Natural killer cell treated with Interleukin-12 subunit alpha and Interleukin-12 subunit beta and Interleukin-15 and Interleukin-18, amount 100 ng/mL, for 72 hours (primary cell): ENCODE measurements at regions not wholly inside any gene's neighbourhood (a gene's known extent, or its start where the extent isn't known, plus 50 kb on each side); places are given as distances from the start of the nearest gene placed in this dataset.

Experiments used
- ATAC-seq, 2 donors: fragments of 150-1000 bp; cut with Tn5 transposase in 1 of 2; sonication (Bioruptor Pico), chemical (Tn5 transposase) in 1 of 2; 2 replicates each; pipeline ENCODE4 v1.10.0; 2021
- DNase-seq: peaks from one replicate; pipeline ENCODE4 v3.0.0; 2022; ENCODE audit warnings: low spot score
- H3K27ac Mint-ChIP-seq, 2 donors: 1 replicate in 1 of 2; 2 replicates in 1 of 2; pipeline ENCODE4 v1.8.0; 2022; ENCODE audit warnings: mixed read lengths in 2 of 2, mild to moderate bottlenecking in 1 of 2, moderate library complexity in 1 of 2
- H3K27me3 Mint-ChIP-seq, 2 donors: 1 replicate in 1 of 2; 2 replicates in 1 of 2; pipeline ENCODE4 v1.8.0; 2022; ENCODE audit warnings: mixed read lengths in 2 of 2
- H3K36me3 Mint-ChIP-seq: one replicate; pipeline ENCODE4 v1.8.0; 2022; ENCODE audit warnings: mixed read lengths
- H3K4me1 Mint-ChIP-seq, 2 donors: 1 replicate in 1 of 2; 2 replicates in 1 of 2; pipeline ENCODE4 v1.8.0; 2022; ENCODE audit warnings: low read depth in 2 of 2, mixed read lengths in 2 of 2, mild to moderate bottlenecking in 1 of 2
- H3K4me3 Mint-ChIP-seq: one replicate; pipeline ENCODE4 v1.8.0; 2022; ENCODE audit warnings: mixed read lengths
- H3K9me3 Mint-ChIP-seq: 2 replicates; pipeline ENCODE4 v1.8.0; 2022; ENCODE audit warnings: mixed read lengths

GRCh38 chr2:15788830-15789229, 151.5 kb upstream of the MYCN start:
- Mint-ChIP-seq H3K27ac (no peak overlapping the region), H3K4me1 (no peaks in the 10 kb centered on the region), H3K4me3 (no peak overlapping the region), H3K36me3 (no peaks in the 10 kb centered on the region), H3K9me3 (peaks cover 4% of the 10 kb centered on the region), H3K27me3 (peaks cover 0 to 2% of the 10 kb centered on the region in 2 donors)
- DNase-seq, result no peak
- no peak for ATAC-seq

- DNase-seq, result no peak
- Mint-ChIP-seq H3K27ac (no peak overlapping the region), H3K4me1 (no peaks in the 10 kb centered on the region), H3K4me3 (no peak overlapping the region), H3K27me3 (peaks cover 0 to 2% of the 10 kb centered on the region in 2 donors), H3K9me3 (peaks cover 4% of the 10 kb centered on the region), H3K36me3 (no peaks in the 10 kb centered on the region)
- ATAC-seq, result no peak
Observed at GRCh38 chr2:15789381-15790062, 150.8 kb upstream of the MYCN start.

DNA sequence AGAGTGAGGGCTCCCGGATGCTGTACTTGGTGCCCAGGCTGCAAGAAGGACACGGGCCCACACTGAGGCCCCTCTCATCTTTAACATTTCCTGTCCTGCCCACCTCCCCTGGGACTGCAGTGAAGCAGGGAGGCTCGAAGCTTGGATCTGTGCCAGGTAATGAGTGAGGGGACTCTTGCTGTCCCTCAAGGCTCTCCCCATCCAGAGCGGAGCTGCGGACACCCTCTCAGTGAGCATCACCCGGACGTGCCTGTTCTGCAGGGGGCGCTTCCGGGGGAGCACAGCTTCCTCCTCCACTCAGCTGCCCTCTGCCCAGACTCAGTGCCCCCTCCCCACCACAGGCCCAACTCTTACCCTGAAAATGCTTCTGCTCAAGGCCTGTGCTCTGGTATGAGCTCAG, 150.0 kb upstream of the MYCN start:
- H3K4me1 Mint-ChIP-seq, result no peaks in the 10 kb centered on the region
- H3K27me3 Mint-ChIP-seq, result peaks cover 0 to 2% of the 10 kb centered on the region in 2 donors
- peaks cover 4% of the 10 kb centered on the region for H3K9me3 Mint-ChIP-seq
- no peak overlapping the region for H3K4me3 Mint-ChIP-seq
- ATAC-seq, result peak in 1 of 2 donors; percentile 11
- no peak for DNase-seq
- H3K36me3 Mint-ChIP-seq, result no peaks in the 10 kb centered on the region
- no peak overlapping the region for H3K27ac Mint-ChIP-seq

- ATAC-seq, result peak in 1 of 2 donors; percentile 14
- no peak overlapping the region for H3K27ac Mint-ChIP-seq
- no peak for DNase-seq
- peaks cover 0 to 2% of the 10 kb centered on the region in 2 donors for H3K27me3 Mint-ChIP-seq
- no peak overlapping the region for H3K4me3 Mint-ChIP-seq
- no peaks in the 10 kb centered on the region for H3K4me1 Mint-ChIP-seq
- H3K36me3 Mint-ChIP-seq, result no peaks in the 10 kb centered on the region
- peaks cover 4% of the 10 kb centered on the region for H3K9me3 Mint-ChIP-seq
Observed at GRCh38 chr2:15790838-15791237, 149.5 kb upstream of the MYCN start.

GRCh38 chr2:15791294-15791693, 149.1 kb upstream of the MYCN start:
- Mint-ChIP-seq H3K27ac (no peak overlapping the region), H3K36me3 (no peaks in the 10 kb centered on the region), H3K4me1 (no peaks in the 10 kb centered on the region), H3K4me3 (no peak overlapping the region), H3K27me3 (peaks cover 0 to 2% of the 10 kb centered on the region in 2 donors), H3K9me3 (peaks cover 4% of the 10 kb centered on the region)
- ATAC-seq (no peak), DNase-seq (no peak)

DNA sequence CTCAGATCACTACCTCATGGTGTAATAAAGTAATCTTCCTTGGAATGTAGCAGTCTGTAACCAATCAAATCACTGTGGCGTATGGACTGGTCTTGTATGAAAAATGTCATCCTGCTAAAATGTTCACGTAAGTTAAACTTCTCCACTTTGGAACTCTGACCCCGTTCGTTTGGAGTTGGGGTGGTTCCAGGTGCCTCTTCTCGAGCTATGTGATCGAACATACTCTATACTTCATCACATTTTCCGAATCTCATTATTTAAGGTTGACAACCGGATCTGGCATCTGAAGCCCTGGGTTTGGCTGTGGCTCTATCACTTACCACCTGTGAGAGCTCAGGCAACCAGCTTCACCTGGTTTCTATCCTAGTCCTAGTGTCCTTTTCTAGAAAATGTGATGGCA, 148.0 kb upstream of the MYCN start:
- H3K27ac Mint-ChIP-seq, result no peak overlapping the region
- no peak overlapping the region for H3K4me3 Mint-ChIP-seq
- no peak for ATAC-seq
- DNase-seq, result no peak
- H3K27me3 Mint-ChIP-seq, result peaks cover 0 to 2% of the 10 kb centered on the region in 2 donors
- H3K4me1 Mint-ChIP-seq, result no peaks in the 10 kb centered on the region
- H3K9me3 Mint-ChIP-seq, result peaks cover 4% of the 10 kb centered on the region
- H3K36me3 Mint-ChIP-seq, result no peaks in the 10 kb centered on the region

DNA sequence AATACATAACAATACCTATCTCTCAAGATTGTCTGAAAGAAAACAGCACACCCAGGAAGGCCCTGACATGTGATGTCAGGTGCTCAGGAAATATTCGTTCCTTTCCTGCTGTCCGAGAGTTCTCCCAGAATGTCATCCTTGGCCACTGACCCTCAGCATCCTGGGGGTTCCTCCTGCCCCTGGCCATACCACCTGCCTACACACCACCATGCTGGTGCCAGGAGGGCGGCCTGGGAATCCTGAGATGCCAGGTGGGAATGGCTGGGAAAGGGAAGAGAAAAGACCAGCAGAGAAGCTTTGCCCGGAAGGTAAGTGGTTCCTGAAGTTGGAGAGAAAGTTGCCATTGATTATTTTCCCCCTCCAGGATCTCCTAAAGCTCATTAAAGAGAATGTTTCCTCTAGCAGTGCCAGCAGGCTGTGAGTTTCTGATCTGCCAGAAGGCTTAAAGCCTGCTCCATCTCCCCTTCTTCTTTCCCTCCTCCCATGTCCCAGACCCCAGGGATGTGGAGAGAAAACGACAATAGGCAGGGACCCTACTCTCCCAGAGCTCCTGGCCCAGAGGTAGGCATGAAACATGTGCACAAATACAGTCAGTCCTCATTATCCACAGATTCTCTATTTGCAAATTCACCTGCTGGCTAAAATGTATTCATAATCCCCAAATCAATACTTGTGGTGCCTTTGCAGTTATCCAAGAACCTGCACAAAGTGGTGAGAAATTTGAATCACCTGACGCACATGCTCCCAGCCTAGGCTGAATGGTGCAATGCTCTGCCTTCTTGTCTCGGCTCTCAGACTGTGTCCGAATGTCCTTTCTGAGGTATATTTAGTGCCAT, 147.1 kb upstream of the MYCN start:
- Mint-ChIP-seq H3K9me3 (no peaks in the 10 kb centered on the region), H3K4me3 (no peak overlapping the region), H3K36me3 (no peaks in the 10 kb centered on the region), H3K4me1 (no peaks in the 10 kb centered on the region), H3K27ac (no peak overlapping the region), H3K27me3 (no peaks in the 10 kb centered on the region)
- DNase-seq, result no peak
- ATAC-seq, result no peak

- ATAC-seq (no peak), DNase-seq (no peak)
- Mint-ChIP-seq H3K4me1 (no peaks in the 10 kb centered on the region), H3K27me3 (no peaks in the 10 kb centered on the region), H3K27ac (no peak overlapping the region), H3K36me3 (no peaks in the 10 kb centered on the region), H3K4me3 (no peak overlapping the region), H3K9me3 (no peaks in the 10 kb centered on the region)
Observed at GRCh38 chr2:15793978-15794377, 146.4 kb upstream of the MYCN start.

GRCh38 chr2:15794608-15795134, 145.7 kb upstream of the MYCN start:
- Mint-ChIP-seq H3K9me3 (no peaks in the 10 kb centered on the region), H3K4me3 (no peak overlapping the region), H3K27ac (no peak overlapping the region), H3K36me3 (no peaks in the 10 kb centered on the region), H3K27me3 (no peaks in the 10 kb centered on the region), H3K4me1 (no peaks in the 10 kb centered on the region)
- no peak for ATAC-seq
- no peak for DNase-seq

- no peak overlapping the region for H3K4me3 Mint-ChIP-seq
- H3K4me1 Mint-ChIP-seq, result no peaks in the 10 kb centered on the region
- DNase-seq (no peak), ATAC-seq (no peak)
- no peaks in the 10 kb centered on the region for H3K27me3 Mint-ChIP-seq
- no peak overlapping the region for H3K27ac Mint-ChIP-seq
- H3K9me3 Mint-ChIP-seq, result no peaks in the 10 kb centered on the region
- no peaks in the 10 kb centered on the region for H3K36me3 Mint-ChIP-seq
Observed at GRCh38 chr2:15795426-15795825, 144.9 kb upstream of the MYCN start.

DNA sequence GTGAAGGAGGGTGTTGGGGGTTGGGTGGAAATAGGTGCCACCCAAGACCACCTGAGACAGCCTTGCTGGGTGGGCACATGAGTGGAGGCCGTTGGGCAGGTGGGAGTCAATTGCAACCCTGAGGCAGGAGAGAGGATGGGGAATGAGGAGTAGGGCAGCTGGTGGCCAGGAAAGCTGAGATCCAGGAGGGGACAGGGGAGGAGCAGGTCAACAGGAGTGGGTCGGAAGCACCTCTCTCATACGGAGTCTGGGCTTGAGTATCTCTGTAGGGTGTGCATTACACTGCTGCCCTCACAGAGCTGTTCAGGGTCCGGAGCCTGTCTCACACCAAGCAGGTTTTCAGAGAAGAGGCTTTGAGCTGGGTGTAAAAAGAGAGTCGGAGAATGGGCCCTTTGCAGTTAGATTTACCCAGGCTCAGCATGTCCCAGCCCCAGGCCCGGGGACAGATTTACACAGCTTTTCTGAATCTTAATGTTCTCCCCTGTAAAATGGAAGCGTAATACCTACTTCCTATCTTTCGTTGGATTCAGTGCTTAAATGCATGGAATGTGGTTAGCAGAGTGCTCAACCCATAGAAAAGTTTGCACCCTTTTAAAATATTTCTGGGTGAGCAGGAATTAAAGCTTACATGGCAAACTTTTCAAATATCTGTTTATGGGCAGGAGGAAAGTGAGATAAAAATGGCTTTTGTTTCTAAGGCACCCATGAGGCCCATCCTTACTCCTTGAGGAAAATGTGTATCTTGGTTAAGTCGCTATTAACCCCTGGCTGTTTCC, 144.0 kb upstream of the MYCN start:
- no peaks in the 10 kb centered on the region for H3K27me3 Mint-ChIP-seq
- no peaks in the 10 kb centered on the region for H3K36me3 Mint-ChIP-seq
- no peaks in the 10 kb centered on the region for H3K4me1 Mint-ChIP-seq
- no peaks in the 10 kb centered on the region for H3K9me3 Mint-ChIP-seq
- no peak overlapping the region for H3K4me3 Mint-ChIP-seq
- DNase-seq (no peak), ATAC-seq (no peak)
- no peak overlapping the region for H3K27ac Mint-ChIP-seq

GRCh38 chr2:15797231-15797938, 143.0 kb upstream of the MYCN start:
- ATAC-seq (no peak), DNase-seq (no peak)
- H3K9me3 Mint-ChIP-seq, result no peaks in the 10 kb centered on the region
- no peak overlapping the region for H3K27ac Mint-ChIP-seq
- no peaks in the 10 kb centered on the region for H3K36me3 Mint-ChIP-seq
- no peaks in the 10 kb centered on the region for H3K27me3 Mint-ChIP-seq
- H3K4me3 Mint-ChIP-seq, result no peak overlapping the region
- no peaks in the 10 kb centered on the region for H3K4me1 Mint-ChIP-seq

DNA sequence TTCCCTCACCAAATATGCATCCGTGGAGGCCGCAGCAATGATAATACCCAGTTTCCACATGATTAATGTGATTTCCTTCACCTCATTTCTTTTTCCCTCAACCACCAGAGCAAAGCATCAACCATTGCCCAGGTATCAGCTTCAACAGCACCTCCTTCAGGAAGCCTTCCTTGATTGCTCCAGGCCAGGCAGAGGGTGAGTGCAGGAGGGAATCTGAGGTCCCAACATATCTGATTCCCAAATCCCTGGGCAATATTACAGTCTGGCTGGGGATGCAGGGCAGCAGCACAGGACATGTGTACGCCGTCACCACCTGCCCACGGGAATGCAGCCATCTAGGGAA, 142.4 kb upstream of the MYCN start:
- Mint-ChIP-seq H3K9me3 (no peaks in the 10 kb centered on the region), H3K36me3 (no peaks in the 10 kb centered on the region), H3K4me3 (no peak overlapping the region), H3K4me1 (no peaks in the 10 kb centered on the region), H3K27me3 (no peaks in the 10 kb centered on the region), H3K27ac (no peak overlapping the region)
- DNase-seq, result no peak
- no peak for ATAC-seq
